ENCODE measurements at regions not wholly inside any gene's neighbourhood (a gene's known extent, or its start where the extent isn't known, plus 50 kb on each side); places are given as distances from the start of the nearest gene placed in this dataset.

DNA sequence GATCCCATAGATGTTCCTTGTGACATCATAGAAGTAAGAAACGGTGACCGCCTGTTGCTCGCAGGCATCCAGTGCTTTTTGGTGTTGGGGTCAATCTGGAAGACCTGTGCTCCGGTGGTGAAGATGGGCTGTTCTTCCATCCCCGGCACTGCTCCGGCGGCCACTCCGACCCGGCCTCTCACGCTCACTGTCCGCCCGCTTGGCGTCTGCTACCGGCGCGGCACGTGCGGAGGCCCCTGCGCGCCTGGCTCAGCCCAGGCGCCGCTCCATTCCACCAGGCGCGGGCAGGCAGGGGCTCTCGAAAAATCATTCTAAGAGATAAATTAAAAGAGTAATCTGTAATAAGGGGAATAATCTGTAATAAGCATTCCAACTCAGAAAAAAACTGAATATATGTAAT lies 934.5 kb downstream of the TMEM121 start:
- TF ChIP-seq, protein P1, sequence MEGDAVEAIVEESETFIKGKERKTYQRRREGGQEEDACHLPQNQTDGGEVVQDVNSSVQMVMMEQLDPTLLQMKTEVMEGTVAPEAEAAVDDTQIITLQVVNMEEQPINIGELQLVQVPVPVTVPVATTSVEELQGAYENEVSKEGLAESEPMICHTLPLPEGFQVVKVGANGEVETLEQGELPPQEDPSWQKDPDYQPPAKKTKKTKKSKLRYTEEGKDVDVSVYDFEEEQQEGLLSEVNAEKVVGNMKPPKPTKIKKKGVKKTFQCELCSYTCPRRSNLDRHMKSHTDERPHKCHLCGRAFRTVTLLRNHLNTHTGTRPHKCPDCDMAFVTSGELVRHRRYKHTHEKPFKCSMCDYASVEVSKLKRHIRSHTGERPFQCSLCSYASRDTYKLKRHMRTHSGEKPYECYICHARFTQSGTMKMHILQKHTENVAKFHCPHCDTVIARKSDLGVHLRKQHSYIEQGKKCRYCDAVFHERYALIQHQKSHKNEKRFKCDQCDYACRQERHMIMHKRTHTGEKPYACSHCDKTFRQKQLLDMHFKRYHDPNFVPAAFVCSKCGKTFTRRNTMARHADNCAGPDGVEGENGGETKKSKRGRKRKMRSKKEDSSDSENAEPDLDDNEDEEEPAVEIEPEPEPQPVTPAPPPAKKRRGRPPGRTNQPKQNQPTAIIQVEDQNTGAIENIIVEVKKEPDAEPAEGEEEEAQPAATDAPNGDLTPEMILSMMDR (conservative IDR thresholded peaks at IDR 0.05; ENCODE audit: low read depth, low read length) = no peak
- TF ChIP-seq EZH2 (IDR thresholded peaks at IDR 0.05; ENCODE audit: borderline replicate concordance, low read depth, low read length, poor library complexity, severe bottlenecking) = no peak
